A673 (cell line): ENCODE measurements at regions not wholly inside any gene's neighbourhood (a gene's known extent, or its start where the extent isn't known, plus 50 kb on each side); places are given as distances from the start of the nearest gene placed in this dataset.

Experiments
- BruUV-seq: library from RNA; stranded (reverse); fragments of 400-500 nt; replicated peaks from 2 replicates; lab custom pipeline; 2021; lab: Mats Ljungman, UMichigan
- CTCF ChIA-PET: fragments of 300-600 bp; sonication (Branson Sonifier 250); formaldehyde crosslinking; loops from one replicate; lab custom pipeline; 2022; ENCODE audit warnings: antibody characterized with exemption; lab: Charles Lee
- POLR2A ChIA-PET: fragments of 300-600 bp; sonication (Branson Sonifier 250); formaldehyde crosslinking; loops from one replicate; lab custom pipeline; 2022; ENCODE audit warnings: antibody characterized with exemption; ENCODE audit not compliant: low non-redundant PET; lab: Charles Lee
- DNase-seq: peaks from one replicate; pipeline ENCODE4 v3.0.0-alpha.2; 2015; ENCODE audit warnings: low spot score
- H3K27ac ChIP-seq: fragments of 200-600 bp; sonication (generic); 2 replicates; pipeline ENCODE4 v1.5.1; 2016; ENCODE audit warnings: mixed run types, low read depth, mild to moderate bottlenecking, mixed read lengths, antibody characterized with exemption, low read length; ENCODE audit not compliant: poor library complexity, severe bottlenecking
- H3K27me3 ChIP-seq: fragments of 200-600 bp; sonication (generic); replicated peaks from 2 replicates; pipeline ENCODE4 v1.6.1; 2017; ENCODE audit warnings: mixed run types, low read depth, mild to moderate bottlenecking, mixed read lengths, antibody characterized with exemption, low read length; ENCODE audit not compliant: insufficient read depth, poor library complexity
- H3K36me3 ChIP-seq: fragments of 200-600 bp; sonication (generic); 2 replicates; pipeline ENCODE4 v1.6.1; 2016; ENCODE audit warnings: mixed run types, mild to moderate bottlenecking, mixed read lengths, antibody characterized with exemption, low read length; ENCODE audit not compliant: insufficient read depth, poor library complexity, severe bottlenecking
- H3K4me1 ChIP-seq: fragments of 200-600 bp; sonication (generic); 2 replicates; pipeline ENCODE4 v1.6.1; 2017; ENCODE audit warnings: mixed run types, mild to moderate bottlenecking, mixed read lengths, antibody characterized with exemption, low read length; ENCODE audit not compliant: insufficient read depth, poor library complexity, severe bottlenecking
- H3K4me3 ChIP-seq: fragments of 200-600 bp; sonication (generic); 2 replicates; pipeline ENCODE4 v1.5.1; 2016; ENCODE audit warnings: low read depth, mixed run types, mild to moderate bottlenecking, mixed read lengths, low read length; ENCODE audit not compliant: poor library complexity, severe bottlenecking
- H3K9me3 ChIP-seq: fragments of 200-600 bp; sonication (generic); 2 replicates; pipeline ENCODE4 v1.6.1; 2016; ENCODE audit warnings: mixed run types, low read depth, mild to moderate bottlenecking, mixed read lengths, antibody characterized with exemption, low read length; ENCODE audit not compliant: poor library complexity, severe bottlenecking
- EZH2 ChIP-seq: fragments of 200-600 bp; sonication (generic); IDR thresholded peaks from 2 replicates; pipeline ENCODE4 v1.6.1; 2017; ENCODE audit warnings: borderline replicate concordance, low read depth, mild to moderate bottlenecking, mixed read lengths, antibody characterized with exemption, low read length; ENCODE audit not compliant: poor library complexity, severe bottlenecking
- intact Hi-C: fragments of 100-400 bp; cut with micrococcal nuclease; formaldehyde crosslinking; loops from one replicate; pipeline ENCODE4 v1.10.0; 2022; ENCODE audit not compliant: unreplicated experiment
- TF ChIP-seq, protein P1 (sequence below): fragments of 300-800, 200-600 bp; sonication (generic); conservative IDR thresholded peaks from 2 replicates; pipeline ENCODE4 v1.5.1; 2017; ENCODE audit warnings: low read depth, mild to moderate bottlenecking, antibody characterized with exemption, low read length, moderate library complexity, mixed read lengths

DNA sequence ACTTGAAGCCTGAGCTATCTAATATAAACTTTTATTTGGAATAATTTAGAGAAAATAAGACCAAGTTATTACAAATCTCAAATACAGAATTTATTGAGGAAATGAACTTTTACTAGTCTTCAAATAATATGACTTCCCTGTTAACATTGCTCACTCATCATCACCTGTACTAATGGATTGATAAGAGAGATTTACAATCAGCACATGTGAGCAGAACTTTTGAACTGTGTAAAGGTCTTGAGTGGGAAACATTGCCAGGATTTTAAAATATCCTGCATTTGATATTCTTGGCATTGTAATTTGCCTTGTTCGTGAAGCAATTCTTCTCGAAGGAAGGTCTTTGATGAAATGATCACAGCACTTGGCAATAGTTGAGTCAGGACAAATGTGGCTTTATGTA, 111.9 kb downstream of the FGF9 start:
- no peak for TF ChIP-seq EZH2
- TF ChIP-seq, protein P1, sequence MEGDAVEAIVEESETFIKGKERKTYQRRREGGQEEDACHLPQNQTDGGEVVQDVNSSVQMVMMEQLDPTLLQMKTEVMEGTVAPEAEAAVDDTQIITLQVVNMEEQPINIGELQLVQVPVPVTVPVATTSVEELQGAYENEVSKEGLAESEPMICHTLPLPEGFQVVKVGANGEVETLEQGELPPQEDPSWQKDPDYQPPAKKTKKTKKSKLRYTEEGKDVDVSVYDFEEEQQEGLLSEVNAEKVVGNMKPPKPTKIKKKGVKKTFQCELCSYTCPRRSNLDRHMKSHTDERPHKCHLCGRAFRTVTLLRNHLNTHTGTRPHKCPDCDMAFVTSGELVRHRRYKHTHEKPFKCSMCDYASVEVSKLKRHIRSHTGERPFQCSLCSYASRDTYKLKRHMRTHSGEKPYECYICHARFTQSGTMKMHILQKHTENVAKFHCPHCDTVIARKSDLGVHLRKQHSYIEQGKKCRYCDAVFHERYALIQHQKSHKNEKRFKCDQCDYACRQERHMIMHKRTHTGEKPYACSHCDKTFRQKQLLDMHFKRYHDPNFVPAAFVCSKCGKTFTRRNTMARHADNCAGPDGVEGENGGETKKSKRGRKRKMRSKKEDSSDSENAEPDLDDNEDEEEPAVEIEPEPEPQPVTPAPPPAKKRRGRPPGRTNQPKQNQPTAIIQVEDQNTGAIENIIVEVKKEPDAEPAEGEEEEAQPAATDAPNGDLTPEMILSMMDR = no peak
- POLR2A ChIA-PET = no interaction called here

DNA sequence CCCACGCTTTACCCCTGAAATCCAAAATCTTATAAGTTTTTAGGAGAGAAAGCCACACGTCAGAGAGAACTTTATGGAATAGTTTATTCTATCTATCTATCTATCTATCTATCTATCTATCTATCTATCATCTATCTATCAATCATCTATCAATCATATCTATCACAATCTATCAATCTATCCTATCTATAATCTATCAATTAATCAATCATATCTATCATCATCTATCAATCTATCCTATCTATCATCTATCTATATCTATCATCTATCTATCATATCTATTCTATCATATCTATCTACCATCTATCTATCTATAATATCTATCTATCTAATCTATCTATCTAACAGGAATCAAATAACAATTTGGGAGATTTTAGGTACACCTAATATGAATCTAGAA, 115.1 kb downstream of the FGF9 start:
- H3K4me1 ChIP-seq = no peaks in the 10 kb centered on the region
- CTCF ChIA-PET = no interaction called here
- H3K27me3 ChIP-seq = no peaks in the 10 kb centered on the region
- no peak overlapping the region for H3K4me3 ChIP-seq
- intact Hi-C loops = no loop called here
- TF ChIP-seq, protein P1 = no peak
- no peak for TF ChIP-seq EZH2
- no peaks in the 10 kb centered on the region for H3K9me3 ChIP-seq
- BruUV-seq = no TSS peak
- POLR2A ChIA-PET = no interaction called here
- H3K27ac ChIP-seq = no peak overlapping the region
- H3K36me3 ChIP-seq = no peaks in the 10 kb centered on the region
- DNase-seq = no peak

More for the DNA sequence above, 111.9 kb downstream of the FGF9 start:
- Histone ChIP-seq H3K36me3 (no peaks in the 10 kb centered on the region), H3K9me3 (no peaks in the 10 kb centered on the region), H3K4me1 (no peaks in the 10 kb centered on the region), H3K27me3 (no peaks in the 10 kb centered on the region), H3K27ac (no peak overlapping the region), H3K4me3 (no peak overlapping the region)
- DNase-seq = no peak
- intact Hi-C loops = no loop called here
- BruUV-seq = no TSS peak
- CTCF ChIA-PET = no interaction called here

DNA sequence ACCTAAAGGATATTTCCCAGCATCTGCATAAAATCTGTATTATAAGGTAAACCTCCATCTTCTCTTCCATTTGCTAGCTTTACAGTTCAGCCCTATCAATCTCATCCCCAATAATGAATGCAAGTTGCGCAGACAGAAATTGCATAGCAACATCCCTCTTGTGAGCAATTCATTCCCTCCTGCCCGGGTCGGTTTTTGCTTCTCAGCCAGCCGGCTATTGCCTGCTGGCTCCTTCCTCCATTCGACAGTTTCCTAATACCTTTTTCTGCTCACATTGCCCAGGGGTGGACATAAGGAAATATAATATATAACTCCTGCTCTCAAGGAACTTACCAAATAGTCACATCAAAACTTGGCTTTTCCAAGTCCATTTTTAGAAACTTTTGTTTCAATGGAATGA, 125.2 kb downstream of the FGF9 start:
- ChIA-PET CTCF (no interaction called here), POLR2A (no interaction called here)
- no peaks in the 10 kb centered on the region for H3K27me3 ChIP-seq
- no peak overlapping the region for H3K27ac ChIP-seq
- intact Hi-C loops = no loop called here
- no peaks in the 10 kb centered on the region for H3K4me1 ChIP-seq
- H3K4me3 ChIP-seq = no peak overlapping the region
- no peak for DNase-seq
- H3K36me3 ChIP-seq = no peaks in the 10 kb centered on the region
- TF ChIP-seq, protein P1 = no peak
- no peak for TF ChIP-seq EZH2
- H3K9me3 ChIP-seq = no peaks in the 10 kb centered on the region
- no TSS peak for BruUV-seq
